ENCODE measurements at regions not wholly inside any gene's neighbourhood (a gene's known extent, or its start where the extent isn't known, plus 50 kb on each side); places are given as distances from the start of the nearest gene placed in this dataset.

GRCh38 chr18:66226782-66227181, 377.1 kb downstream of the CDH19 start:
- no peak overlapping the region for H3K27ac Mint-ChIP-seq
- ChIA-PET POLR2A (interaction anchor here (0.5 kb wide), 1 partner anchor 19 kb away, joined by 4 read pairs; no protein-coding TSS in a partner anchor), CTCF (no interaction called here)
- H3K36me3 Mint-ChIP-seq = no peaks in the 10 kb centered on the region
- no peaks in the 10 kb centered on the region for H3K27me3 Mint-ChIP-seq (ENCODE audit: low read depth)
- DNase-seq (ENCODE audit: low spot score) (no peak), ATAC-seq (no peak)
- peaks cover 13% of the 10 kb centered on the region for H3K9me3 Mint-ChIP-seq
- no peak overlapping the region for H3K4me3 Mint-ChIP-seq
- no peaks in the 10 kb centered on the region for H3K4me1 Mint-ChIP-seq
- TF ChIP-seq AFF4 (CRISPR knock-in tag; IDR thresholded peaks at IDR 0.05; ENCODE audit: borderline replicate concordance) (no peak), E2F5 (CRISPR knock-in tag; IDR thresholded peaks at IDR 0.05) (no peak), ZNF263 (CRISPR knock-in tag; IDR thresholded peaks at IDR 0.05; ENCODE audit: low read depth) (no peak), RELA (CRISPR knock-in tag; IDR thresholded peaks at IDR 0.05; ENCODE audit: borderline replicate concordance) (no peak), FOXK1 (CRISPR knock-in tag; IDR thresholded peaks at IDR 0.05) (no peak), ARID4B (CRISPR knock-in tag; IDR thresholded peaks at IDR 0.05; ENCODE audit: borderline replicate concordance) (no peak), E2F1 (CRISPR knock-in tag; IDR thresholded peaks at IDR 0.05) (no peak), PRDM15 (CRISPR knock-in tag; IDR thresholded peaks at IDR 0.05) (no peak), EMX1 (CRISPR knock-in tag; IDR thresholded peaks at IDR 0.05) (no peak), NR3C1 (CRISPR knock-in tag; conservative IDR thresholded peaks at IDR 0.05; ENCODE audit: low read depth) (no peak), FOXP1 (CRISPR knock-in tag; IDR thresholded peaks at IDR 0.05; ENCODE audit: borderline replicate concordance) (no peak), USF2 (CRISPR knock-in tag; IDR thresholded peaks at IDR 0.05) (no peak), ZSCAN18 (CRISPR knock-in tag; IDR thresholded peaks at IDR 0.05) (no peak), ZNF416 (CRISPR knock-in tag; IDR thresholded peaks at IDR 0.05) (no peak), ZNF317 (CRISPR knock-in tag; IDR thresholded peaks at IDR 0.05; ENCODE audit: borderline replicate concordance, low read depth) (no peak)
- TF ChIP-seq, protein P1, sequence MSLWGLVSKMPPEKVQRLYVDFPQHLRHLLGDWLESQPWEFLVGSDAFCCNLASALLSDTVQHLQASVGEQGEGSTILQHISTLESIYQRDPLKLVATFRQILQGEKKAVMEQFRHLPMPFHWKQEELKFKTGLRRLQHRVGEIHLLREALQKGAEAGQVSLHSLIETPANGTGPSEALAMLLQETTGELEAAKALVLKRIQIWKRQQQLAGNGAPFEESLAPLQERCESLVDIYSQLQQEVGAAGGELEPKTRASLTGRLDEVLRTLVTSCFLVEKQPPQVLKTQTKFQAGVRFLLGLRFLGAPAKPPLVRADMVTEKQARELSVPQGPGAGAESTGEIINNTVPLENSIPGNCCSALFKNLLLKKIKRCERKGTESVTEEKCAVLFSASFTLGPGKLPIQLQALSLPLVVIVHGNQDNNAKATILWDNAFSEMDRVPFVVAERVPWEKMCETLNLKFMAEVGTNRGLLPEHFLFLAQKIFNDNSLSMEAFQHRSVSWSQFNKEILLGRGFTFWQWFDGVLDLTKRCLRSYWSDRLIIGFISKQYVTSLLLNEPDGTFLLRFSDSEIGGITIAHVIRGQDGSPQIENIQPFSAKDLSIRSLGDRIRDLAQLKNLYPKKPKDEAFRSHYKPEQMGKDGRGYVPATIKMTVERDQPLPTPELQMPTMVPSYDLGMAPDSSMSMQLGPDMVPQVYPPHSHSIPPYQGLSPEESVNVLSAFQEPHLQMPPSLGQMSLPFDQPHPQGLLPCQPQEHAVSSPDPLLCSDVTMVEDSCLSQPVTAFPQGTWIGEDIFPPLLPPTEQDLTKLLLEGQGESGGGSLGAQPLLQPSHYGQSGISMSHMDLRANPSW (CRISPR knock-in tag; conservative IDR thresholded peaks at IDR 0.05; ENCODE audit: low read depth) = no peak

Measured in WTC11 (cell line).